ENCODE measurements at regions not wholly inside any gene's neighbourhood (a gene's known extent, or its start where the extent isn't known, plus 50 kb on each side); places are given as distances from the start of the nearest gene placed in this dataset.

DNA sequence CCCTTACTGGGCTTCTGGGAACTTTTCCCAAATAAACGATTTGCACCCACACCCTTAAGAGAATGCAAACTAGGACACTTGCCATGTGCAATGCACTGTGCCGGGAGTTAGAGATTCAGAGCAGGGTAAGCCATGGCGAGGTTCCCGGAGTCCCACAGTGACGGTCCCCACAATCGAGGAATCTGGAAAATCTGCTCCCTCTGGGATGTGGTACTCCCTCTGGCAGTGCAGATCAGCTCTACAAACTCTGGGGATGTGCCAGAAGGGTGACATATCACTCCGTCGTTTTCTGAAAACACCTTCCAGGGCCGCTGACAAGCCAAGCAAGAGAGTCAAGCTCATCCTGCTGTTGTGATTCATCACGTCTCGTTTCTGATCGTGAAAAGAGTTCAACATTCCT is 537.5 kb downstream of the BCOR start:
- no peaks in the 10 kb centered on the region for H3K9me2 ChIP-seq (replicated peaks; ENCODE audit: insufficient read depth, low read length)
- TF ChIP-seq, protein P1, sequence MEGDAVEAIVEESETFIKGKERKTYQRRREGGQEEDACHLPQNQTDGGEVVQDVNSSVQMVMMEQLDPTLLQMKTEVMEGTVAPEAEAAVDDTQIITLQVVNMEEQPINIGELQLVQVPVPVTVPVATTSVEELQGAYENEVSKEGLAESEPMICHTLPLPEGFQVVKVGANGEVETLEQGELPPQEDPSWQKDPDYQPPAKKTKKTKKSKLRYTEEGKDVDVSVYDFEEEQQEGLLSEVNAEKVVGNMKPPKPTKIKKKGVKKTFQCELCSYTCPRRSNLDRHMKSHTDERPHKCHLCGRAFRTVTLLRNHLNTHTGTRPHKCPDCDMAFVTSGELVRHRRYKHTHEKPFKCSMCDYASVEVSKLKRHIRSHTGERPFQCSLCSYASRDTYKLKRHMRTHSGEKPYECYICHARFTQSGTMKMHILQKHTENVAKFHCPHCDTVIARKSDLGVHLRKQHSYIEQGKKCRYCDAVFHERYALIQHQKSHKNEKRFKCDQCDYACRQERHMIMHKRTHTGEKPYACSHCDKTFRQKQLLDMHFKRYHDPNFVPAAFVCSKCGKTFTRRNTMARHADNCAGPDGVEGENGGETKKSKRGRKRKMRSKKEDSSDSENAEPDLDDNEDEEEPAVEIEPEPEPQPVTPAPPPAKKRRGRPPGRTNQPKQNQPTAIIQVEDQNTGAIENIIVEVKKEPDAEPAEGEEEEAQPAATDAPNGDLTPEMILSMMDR (IDR thresholded peaks at IDR 0.05; ENCODE audit: insufficient read depth, low read length, poor library complexity, severe bottlenecking), result no peak
- no peak for TF ChIP-seq EZH2phosphoT487 (conservative IDR thresholded peaks at IDR 0.05; ENCODE audit: low read length)

DNA sequence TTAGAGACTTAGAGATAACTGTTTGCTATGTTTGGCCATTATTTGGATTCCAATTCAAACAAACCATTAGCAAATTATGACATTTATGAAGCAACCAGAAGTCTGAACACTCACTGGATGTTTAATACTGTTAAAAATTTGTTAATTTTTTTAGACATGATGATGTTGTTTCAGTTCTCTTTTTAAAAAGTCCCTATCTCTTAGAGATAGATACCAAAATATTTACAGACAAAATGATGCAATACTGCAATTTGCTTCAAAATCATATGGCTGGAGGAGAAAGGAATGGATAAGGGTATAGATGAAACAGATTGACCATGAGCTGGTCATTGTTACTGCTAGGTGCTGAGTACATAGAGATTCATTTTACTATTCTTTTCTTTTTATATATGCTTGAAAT is 534.6 kb downstream of the BCOR start:
- no peaks in the 10 kb centered on the region for H3K79me2 ChIP-seq (ENCODE audit: insufficient read depth, low read length)
- H3K36me3 ChIP-seq (ENCODE audit: low read length), result no peaks in the 10 kb centered on the region
- H3K27me3 ChIP-seq (ENCODE audit: low read length), result no peaks in the 10 kb centered on the region
- no peak overlapping the region for H3K9ac ChIP-seq (ENCODE audit: low read length)
- H3K9me2 ChIP-seq (replicated peaks; ENCODE audit: insufficient read depth, low read length), result no peaks in the 10 kb centered on the region
- H3K4me2 ChIP-seq (ENCODE audit: low read depth, low read length, poor library complexity, severe bottlenecking), result no peak overlapping the region
- no peaks in the 10 kb centered on the region for H3K9me3 ChIP-seq (ENCODE audit: insufficient read depth, low read length)
- no peak overlapping the region for H3K27ac ChIP-seq (ENCODE audit: low read depth, low read length)
- no peaks in the 10 kb centered on the region for H4K20me1 ChIP-seq (ENCODE audit: low read depth, low read length)
- H2AFZ ChIP-seq (ENCODE audit: low read depth, low read length, severe bottlenecking), result no peak overlapping the region
- TF ChIP-seq EZH2phosphoT487 (conservative IDR thresholded peaks at IDR 0.05; ENCODE audit: low read length), result no peak
- TF ChIP-seq, protein P1 (IDR thresholded peaks at IDR 0.05; ENCODE audit: insufficient read depth, low read length, poor library complexity, severe bottlenecking), result no peak
- H3K4me3 ChIP-seq (ENCODE audit: insufficient read depth, low read length, poor library complexity, severe bottlenecking), result no peak overlapping the region
- no peaks in the 10 kb centered on the region for H3F3A ChIP-seq (ENCODE audit: insufficient read depth)

More for the DNA sequence above, 537.5 kb downstream of the BCOR start:
- H3K9ac ChIP-seq (ENCODE audit: low read length), result no peak overlapping the region
- H4K20me1 ChIP-seq (ENCODE audit: low read depth, low read length), result no peaks in the 10 kb centered on the region
- H3K36me3 ChIP-seq (ENCODE audit: low read length), result no peaks in the 10 kb centered on the region
- H3K4me2 ChIP-seq (ENCODE audit: low read depth, low read length, poor library complexity, severe bottlenecking), result no peak overlapping the region
- H3K9me3 ChIP-seq (ENCODE audit: insufficient read depth, low read length), result no peaks in the 10 kb centered on the region
- no peaks in the 10 kb centered on the region for H3F3A ChIP-seq (ENCODE audit: insufficient read depth)
- no peaks in the 10 kb centered on the region for H3K79me2 ChIP-seq (ENCODE audit: insufficient read depth, low read length)
- no peak overlapping the region for H3K4me3 ChIP-seq (ENCODE audit: insufficient read depth, low read length, poor library complexity, severe bottlenecking)
- H2AFZ ChIP-seq (ENCODE audit: low read depth, low read length, severe bottlenecking), result no peak overlapping the region
- H3K27ac ChIP-seq (ENCODE audit: low read depth, low read length), result no peak overlapping the region
- no peaks in the 10 kb centered on the region for H3K27me3 ChIP-seq (ENCODE audit: low read length)

DNA sequence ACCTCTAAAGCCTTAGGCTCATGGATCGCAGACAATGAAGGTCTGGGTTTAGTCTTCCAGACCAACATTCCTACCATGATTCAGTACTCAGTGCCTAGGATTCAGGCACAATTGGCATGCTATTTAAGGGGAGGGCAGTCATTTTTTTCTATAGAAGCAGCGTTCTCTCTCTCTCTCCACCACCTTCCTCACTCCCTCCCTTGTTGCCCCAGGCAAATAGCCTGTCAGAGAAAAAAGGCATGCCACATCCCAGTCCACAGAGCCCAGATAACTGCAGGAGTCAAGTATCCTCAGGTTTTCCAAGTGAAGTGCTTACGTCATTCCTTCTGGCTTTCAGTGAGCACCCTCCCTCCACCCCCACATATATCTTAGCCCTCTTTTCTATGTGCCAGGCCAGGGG is 533.0 kb downstream of the BCOR start:
- Histone ChIP-seq H3K36me3 (ENCODE audit: low read length) (no peaks in the 10 kb centered on the region), H3K27ac (ENCODE audit: low read depth, low read length) (no peak overlapping the region), H3K4me3 (ENCODE audit: insufficient read depth, low read length, poor library complexity, severe bottlenecking) (no peak overlapping the region), H4K20me1 (ENCODE audit: low read depth, low read length) (no peaks in the 10 kb centered on the region), H3K27me3 (ENCODE audit: low read length) (no peaks in the 10 kb centered on the region), H3K9me2 (replicated peaks; ENCODE audit: insufficient read depth, low read length) (no peaks in the 10 kb centered on the region), H3F3A (ENCODE audit: insufficient read depth) (no peaks in the 10 kb centered on the region), H3K9me3 (ENCODE audit: insufficient read depth, low read length) (no peaks in the 10 kb centered on the region), H2AFZ (ENCODE audit: low read depth, low read length, severe bottlenecking) (no peak overlapping the region), H3K4me2 (ENCODE audit: low read depth, low read length, poor library complexity, severe bottlenecking) (no peak overlapping the region), H3K9ac (ENCODE audit: low read length) (no peak overlapping the region), H3K79me2 (ENCODE audit: insufficient read depth, low read length) (no peaks in the 10 kb centered on the region)
- TF ChIP-seq, protein P1 (IDR thresholded peaks at IDR 0.05; ENCODE audit: insufficient read depth, low read length, poor library complexity, severe bottlenecking), result no peak
- TF ChIP-seq EZH2phosphoT487 (conservative IDR thresholded peaks at IDR 0.05; ENCODE audit: low read length), result no peak
